ENCODE measurements at regions not wholly inside any gene's neighbourhood (a gene's known extent, or its start where the extent isn't known, plus 50 kb on each side); places are given as distances from the start of the nearest gene placed in this dataset.

DNA sequence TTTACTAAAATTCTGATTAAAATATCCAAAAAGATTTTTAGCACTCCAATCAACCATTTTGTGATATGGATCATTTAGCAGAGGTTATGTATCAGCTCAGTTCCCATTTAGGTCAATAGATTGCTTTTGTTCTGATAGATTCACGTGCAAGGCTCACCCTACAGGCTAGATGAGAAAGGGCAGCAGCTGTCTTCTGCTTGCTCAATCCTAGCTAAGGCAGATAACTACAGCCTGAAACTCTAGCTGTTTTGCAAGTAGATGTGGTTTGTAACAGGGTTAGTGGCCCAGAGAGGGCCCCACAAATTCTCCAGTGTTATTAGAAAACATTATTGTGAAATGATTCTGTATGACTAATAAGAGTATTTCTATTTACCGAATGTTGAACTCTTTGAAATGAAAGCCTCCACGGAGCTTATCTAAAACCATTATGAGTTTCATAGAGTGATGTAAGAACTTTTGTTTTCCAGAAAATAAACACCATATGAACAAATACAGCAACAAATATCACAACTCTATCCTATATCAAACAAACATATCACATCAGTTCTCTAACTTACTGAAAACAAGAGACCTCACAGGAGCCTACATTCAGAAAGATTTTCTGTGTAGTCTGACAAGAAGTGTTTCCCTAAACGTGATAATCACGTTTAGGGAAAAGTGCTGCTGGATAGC lies 841.9 kb upstream of the ACO1 start:
- Histone ChIP-seq H3K79me2 (ENCODE audit: control insufficient read depth, insufficient read depth, low read length) (no peaks in the 10 kb centered on the region), H3K4me1 (ENCODE audit: control insufficient read depth, insufficient read depth, low read length) (peaks cover 4% of the 10 kb centered on the region; the same call in 1 of the 2 replicates), H2AFZ (ENCODE audit: control insufficient read depth, low read depth, low read length) (no peak overlapping the region), H3K4me3 (no peak overlapping the region), H3K27ac (ENCODE audit: control insufficient read depth, insufficient read depth) (no peak overlapping the region), H3K4me2 (ENCODE audit: control insufficient read depth, insufficient read depth) (no peak overlapping the region; the same call in 1 of the 2 replicates), H3K36me3 (ENCODE audit: control insufficient read depth in 2 of 2, insufficient read depth in 2 of 2, low read length in 1 of 2) (no peaks in the 10 kb centered on the region), H3K9me3 (replicated peaks; ENCODE audit: control insufficient read depth, insufficient read depth, low read length) (no peaks in the 10 kb centered on the region), H3K27me3 (replicated peaks in 1 of 2; ENCODE audit: control insufficient read depth in 2 of 2, insufficient read depth in 2 of 2, low read length in 1 of 2) (no peaks in the 10 kb centered on the region), H4K20me1 (ENCODE audit: control insufficient read depth, insufficient read depth) (no peaks in the 10 kb centered on the region), H3K9ac (ENCODE audit: control insufficient read depth, insufficient read depth, low read length) (no peak overlapping the region)
- SMC1A ChIA-PET (ENCODE audit: uncharacterized antibody, unreplicated experiment), result interaction anchor here (0.6 to 1.9 kb wide), 13 partner anchors 10 to 420 kb away, joined by 3 to 11 read pairs (median 4); no protein-coding TSS in a partner anchor
- CTCF ChIA-PET, result interaction anchor here (0.6 to 1.8 kb wide), 9 partner anchors 23 to 1154 kb away, joined by 3 to 5 read pairs (median 3); no protein-coding TSS in a partner anchor
- RAD21 ChIA-PET (ENCODE audit: unreplicated experiment), result interaction anchor here (0.7 to 2.4 kb wide), 9 partner anchors 10 to 423 kb away, joined by 3 to 10 read pairs (median 4); no protein-coding TSS in a partner anchor
- intact Hi-C loops (cut with micrococcal nuclease; ENCODE audit: unreplicated experiment), result loop anchor here (10.0 kb wide), 1 partner anchor 418 kb away; no protein-coding TSS in a partner anchor
- peak; percentile 73 for FAIRE-seq
- no TSS peak for BruUV-seq (replicated peaks)
- 2% methylated on average over 4 of the region's 5 CpGs for WGBS (ENCODE audit: insufficient coverage, insufficient replicate concordance, low lambda C conversion rate, missing lambda C conversion rate)
- POLR2A ChIA-PET, result interaction anchor here (0.5 kb wide), 1 partner anchor 407 kb away, joined by 3 read pairs; no protein-coding TSS in a partner anchor
- in situ Hi-C loops (cut with MboI), result no loop called here
- ATAC-seq, result peak; percentile 99
- DNase-seq (ENCODE audit: low read depth, low spot score), result peak; percentile 26
- TF ChIP-seq, protein P1, sequence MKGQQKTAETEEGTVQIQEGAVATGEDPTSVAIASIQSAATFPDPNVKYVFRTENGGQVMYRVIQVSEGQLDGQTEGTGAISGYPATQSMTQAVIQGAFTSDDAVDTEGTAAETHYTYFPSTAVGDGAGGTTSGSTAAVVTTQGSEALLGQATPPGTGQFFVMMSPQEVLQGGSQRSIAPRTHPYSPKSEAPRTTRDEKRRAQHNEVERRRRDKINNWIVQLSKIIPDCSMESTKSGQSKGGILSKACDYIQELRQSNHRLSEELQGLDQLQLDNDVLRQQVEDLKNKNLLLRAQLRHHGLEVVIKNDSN (IDR thresholded peaks at IDR 0.05; ENCODE audit: borderline replicate concordance, extremely low read length, insufficient read depth, low read depth, low read length), result no peak
- peak; percentile 52; the same call in 1 of the 2 replicates for TF ChIP-seq PAX5 (IDR thresholded peaks at IDR 0.05; ENCODE audit: borderline replicate concordance, low read depth, low read length)
- TF ChIP-seq LARP7 (IDR thresholded peaks at IDR 0.05), result no peak
- TF ChIP-seq TBL1XR1 (IDR thresholded peaks at IDR 0.05; ENCODE audit: low read depth, low read length), result no peak; the same call in 1 of the 2 replicates
- TF ChIP-seq EED (IDR thresholded peaks at IDR 0.05; ENCODE audit: low read depth), result peak; percentile 47; the same call in 1 of the 2 replicates
- TF ChIP-seq ATF7 (IDR thresholded peaks at IDR 0.05; ENCODE audit: low read depth), result peak; percentile 50; the same call in 1 of the 2 replicates
- peak in 1 of 2 experiments; percentile 47; a peak in 1 of 4 replicates for TF ChIP-seq ETV6 (conservative IDR thresholded peaks at IDR 0.05 in 1 of 2, IDR thresholded peaks at IDR 0.05 in 1 of 2; ENCODE audit: borderline replicate concordance in 1 of 2, low read depth in 1 of 2)
- TF ChIP-seq, protein P2, sequence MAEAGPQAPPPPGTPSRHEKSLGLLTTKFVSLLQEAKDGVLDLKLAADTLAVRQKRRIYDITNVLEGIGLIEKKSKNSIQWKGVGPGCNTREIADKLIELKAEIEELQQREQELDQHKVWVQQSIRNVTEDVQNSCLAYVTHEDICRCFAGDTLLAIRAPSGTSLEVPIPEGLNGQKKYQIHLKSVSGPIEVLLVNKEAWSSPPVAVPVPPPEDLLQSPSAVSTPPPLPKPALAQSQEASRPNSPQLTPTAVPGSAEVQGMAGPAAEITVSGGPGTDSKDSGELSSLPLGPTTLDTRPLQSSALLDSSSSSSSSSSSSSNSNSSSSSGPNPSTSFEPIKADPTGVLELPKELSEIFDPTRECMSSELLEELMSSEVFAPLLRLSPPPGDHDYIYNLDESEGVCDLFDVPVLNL (IDR thresholded peaks at IDR 0.05; ENCODE audit: low read depth, low read length), result no peak
- TF ChIP-seq IRF4 (IDR thresholded peaks at IDR 0.05; ENCODE audit: low read depth, low read length), result peak; percentile 37; the same call in 1 of the 2 replicates
- TF ChIP-seq TCF7 (IDR thresholded peaks at IDR 0.05; ENCODE audit: borderline replicate concordance), result peak; percentile 51; the same call in 1 of the 2 replicates
- no peak for TF ChIP-seq MYC (IDR thresholded peaks at IDR 0.05; ENCODE audit: insufficient read depth, insufficient read length, insufficient replicate concordance, low read length, severe bottlenecking)
- peak; percentile 70 for TF ChIP-seq CUX1 (IDR thresholded peaks at IDR 0.05; ENCODE audit: insufficient replicate concordance, low read depth, low read length)
- peak; percentile 68; the same call in 1 of the 2 replicates for TF ChIP-seq MEF2A (IDR thresholded peaks at IDR 0.05; ENCODE audit: insufficient read depth, low read depth, low read length)
- peak; percentile 37 to 78; a peak in 2 of 4 replicates for TF ChIP-seq EP300 (IDR thresholded peaks at IDR 0.05; ENCODE audit: borderline replicate concordance in 1 of 2, control insufficient read depth in 1 of 2, low read depth in 2 of 2, low read length in 2 of 2)
- peak; percentile 54 for TF ChIP-seq SMC3 (IDR thresholded peaks at IDR 0.05; ENCODE audit: borderline replicate concordance, low read length)
